DND-41 (cell line): ENCODE measurements at regions not wholly inside any gene's neighbourhood (a gene's known extent, or its start where the extent isn't known, plus 50 kb on each side); places are given as distances from the start of the nearest gene placed in this dataset.

Experiments
- ATAC-seq: fragments of 200-7000 bp; cut with Tn5 transposase; 3 replicates; pipeline ENCODE4 v1.9.1; 2021; ENCODE audit warnings: low read depth; ENCODE audit not compliant: insufficient read depth
- DNase-seq: peaks from one replicate; pipeline ENCODE4 v3.0.0-alpha.2; 2020
- H2AFZ ChIP-seq: 2 replicates; pipeline ENCODE4 v1.6.0; 2012; ENCODE audit warnings: low read depth, low read length
- H3K27ac ChIP-seq: 2 replicates; pipeline ENCODE4 v1.5.1; 2012; ENCODE audit warnings: low read length, inconsistent platforms
- H3K27me3 ChIP-seq: fragments of 200-600 bp; sonication (generic); 2 replicates; pipeline ENCODE4 v1.6.0; 2012; ENCODE audit warnings: low read length, mild to moderate bottlenecking, inconsistent platforms; ENCODE audit not compliant: insufficient read depth, poor library complexity
- H3K36me3 ChIP-seq: 2 replicates; pipeline ENCODE4 v1.5.1; 2012; ENCODE audit warnings: low read length, inconsistent platforms; ENCODE audit not compliant: insufficient read depth
- H3K4me1 ChIP-seq: 2 replicates; pipeline ENCODE4 v1.5.1; 2012; ENCODE audit warnings: mild to moderate bottlenecking, low read length; ENCODE audit not compliant: insufficient read depth
- H3K4me2 ChIP-seq: 2 replicates; pipeline ENCODE4 v1.6.0; 2012; ENCODE audit warnings: mild to moderate bottlenecking, moderate library complexity, low read length, inconsistent platforms; ENCODE audit not compliant: insufficient read depth
- H3K4me3 ChIP-seq, 2 experiments: fragments of 200-600 bp in 1 of 2; shearing (Covaris generic) in 1 of 2; 2 replicates each; pipeline ENCODE4 v1.5.1; 2012 to 2016; ENCODE audit warnings: inconsistent platforms in 2 of 2, low read length in 2 of 2, mild to moderate bottlenecking in 2 of 2, low read depth in 1 of 2, moderate library complexity in 1 of 2
- H3K79me2 ChIP-seq: 2 replicates; pipeline ENCODE4 v1.6.0; 2012; ENCODE audit warnings: low read length, inconsistent platforms; ENCODE audit not compliant: insufficient read depth
- H3K9ac ChIP-seq: 2 replicates; pipeline ENCODE4 v1.6.0; 2012; ENCODE audit warnings: low read depth, mild to moderate bottlenecking, inconsistent platforms, low read length, moderate library complexity
- H3K9me3 ChIP-seq: 2 replicates; pipeline ENCODE4 v1.5.1; 2012; ENCODE audit warnings: low read length, moderate library complexity, mild to moderate bottlenecking, inconsistent platforms; ENCODE audit not compliant: insufficient read depth, severe bottlenecking
- H4K20me1 ChIP-seq: 2 replicates; pipeline ENCODE4 v1.6.0; 2012; ENCODE audit warnings: low read length; ENCODE audit not compliant: insufficient read depth
- CTCF ChIP-seq: IDR thresholded peaks from 2 replicates; pipeline ENCODE4 v1.5.1; 2012; ENCODE audit warnings: borderline replicate concordance, low read length, moderate library complexity, mild to moderate bottlenecking; ENCODE audit not compliant: poor library complexity, severe bottlenecking; ENCODE audit errors: extremely low read depth
- EZH2 ChIP-seq: IDR thresholded peaks from 3 replicates; pipeline ENCODE4 v1.6.1; 2012; ENCODE audit warnings: borderline replicate concordance, low read depth, mild to moderate bottlenecking, moderate library complexity, low read length, inconsistent platforms; ENCODE audit not compliant: severe bottlenecking

GRCh38 chr11:119788096-119788883 lies 59.3 kb upstream of the NECTIN1 start:
- H3K9ac ChIP-seq: no peak overlapping the region
- peaks cover 3% of the 10 kb centered on the region for H4K20me1 ChIP-seq
- no peaks in the 10 kb centered on the region for H3K79me2 ChIP-seq
- H3K4me3 ChIP-seq: no peak overlapping the region
- no peaks in the 10 kb centered on the region for H3K9me3 ChIP-seq
- ATAC-seq: no peak
- H3K4me1 ChIP-seq: no peaks in the 10 kb centered on the region
- peaks cover 10% of the 10 kb centered on the region for H3K27me3 ChIP-seq
- TF ChIP-seq EZH2: no peak
- no peak for TF ChIP-seq CTCF
- no peak overlapping the region for H3K27ac ChIP-seq
- no peaks in the 10 kb centered on the region for H3K36me3 ChIP-seq
- no peak for DNase-seq
- H2AFZ ChIP-seq: no peak overlapping the region
- H3K4me2 ChIP-seq: no peak overlapping the region

GRCh38 chr11:119787074-119787461 lies 58.1 kb upstream of the NECTIN1 start:
- H3K4me1 ChIP-seq: no peaks in the 10 kb centered on the region
- no peaks in the 10 kb centered on the region for H3K36me3 ChIP-seq
- H3K27me3 ChIP-seq: peaks cover 7% of the 10 kb centered on the region
- no peaks in the 10 kb centered on the region for H3K9me3 ChIP-seq
- H3K4me3 ChIP-seq: no peak overlapping the region
- ATAC-seq: no peak
- no peak overlapping the region for H3K27ac ChIP-seq
- H3K4me2 ChIP-seq: no peak overlapping the region
- DNase-seq: no peak
- H3K79me2 ChIP-seq: no peaks in the 10 kb centered on the region
- H2AFZ ChIP-seq: no peak overlapping the region
- no peak for TF ChIP-seq EZH2
- no peak for TF ChIP-seq CTCF
- H3K9ac ChIP-seq: no peak overlapping the region
- peaks cover 3% of the 10 kb centered on the region for H4K20me1 ChIP-seq

- ATAC-seq: no peak
- Histone ChIP-seq H3K9me3 (no peaks in the 10 kb centered on the region), H3K36me3 (no peaks in the 10 kb centered on the region), H2AFZ (no peak overlapping the region), H3K27me3 (peaks cover 7% of the 10 kb centered on the region), H4K20me1 (peaks cover 3% of the 10 kb centered on the region), H3K4me2 (no peak overlapping the region), H3K27ac (no peak overlapping the region), H3K79me2 (no peaks in the 10 kb centered on the region), H3K4me3 (no peak overlapping the region), H3K4me1 (no peaks in the 10 kb centered on the region), H3K9ac (no peak overlapping the region)
- no peak for DNase-seq
- no peak for TF ChIP-seq EZH2
- no peak for TF ChIP-seq CTCF
These were observed 57.6 kb upstream of the NECTIN1 start for GRCh38 chr11:119786431-119787073.
